H1 (cell line): ENCODE measurements at regions not wholly inside any gene's neighbourhood (a gene's known extent, or its start where the extent isn't known, plus 50 kb on each side); places are given as distances from the start of the nearest gene placed in this dataset.

ENCODE experiments used
- CTCF ChIA-PET: fragments of 300-600 bp; sonication (Branson Sonifier 250); formaldehyde crosslinking; loops from one replicate; lab custom pipeline; 2021; ENCODE audit not compliant: partially characterized antibody; lab: Charles Lee
- POLR2A ChIA-PET: fragments of 300-600 bp; sonication (Branson Sonifier 250); formaldehyde crosslinking; loops from one replicate; lab custom pipeline; 2021; ENCODE audit warnings: inconsistent platforms; ENCODE audit not compliant: partially characterized antibody; lab: Charles Lee
- DNase-seq, 2 experiments: peaks; one replicate each; pipeline versions ENCODE4 v3.0.0 to v3.0.0-alpha.2; 2010 to 2022; ENCODE audit warnings: low spot score in 2 of 2, low read depth in 1 of 2, mixed read lengths in 1 of 2
- FAIRE-seq: peaks from 2 replicates; lab custom pipeline; 2011; peaks lifted over from hg19 to GRCh38; lab: Jason Lieb, UNC
- H2AFZ ChIP-seq: 2 replicates; pipeline ENCODE4 v1.8.1; 2012; ENCODE audit warnings: low read length, inconsistent platforms
- H2AK5ac ChIP-seq: 2 replicates; pipeline ENCODE4 v1.6.1; 2013; ENCODE audit warnings: low read depth, low read length
- H2BK120ac ChIP-seq: replicated peaks from 2 replicates; pipeline ENCODE3; 2013; ENCODE audit warnings: low read depth, low read length, inconsistent platforms
- H2BK12ac ChIP-seq: 2 replicates; pipeline ENCODE4 v1.6.1; 2013; ENCODE audit warnings: low read depth, low read length
- H2BK15ac ChIP-seq: 2 replicates; pipeline ENCODE4 v1.6.1; 2013; ENCODE audit warnings: low read length
- H2BK20ac ChIP-seq: 2 replicates; pipeline ENCODE4 v1.6.1; 2013; ENCODE audit warnings: low read length
- H2BK5ac ChIP-seq: 2 replicates; pipeline ENCODE4 v1.6.1; 2013; ENCODE audit warnings: low read depth, low read length
- H3K14ac ChIP-seq: 2 replicates; pipeline ENCODE4 v1.6.1; 2013; ENCODE audit warnings: inconsistent platforms; ENCODE audit not compliant: insufficient read length
- H3K18ac ChIP-seq: 2 replicates; pipeline ENCODE4 v1.6.1; 2013; ENCODE audit warnings: low read length; ENCODE audit errors: extremely low read depth
- H3K23ac ChIP-seq: 2 replicates; pipeline ENCODE4 v1.6.1; 2013; ENCODE audit warnings: inconsistent platforms; ENCODE audit not compliant: insufficient read length
- H3K23me2 ChIP-seq: 2 replicates; pipeline ENCODE4 v1.6.1; 2013; ENCODE audit warnings: low read depth, low read length
- H3K27ac ChIP-seq: 2 replicates; pipeline ENCODE4 v1.6.1; 2011; ENCODE audit warnings: low read depth, low read length, inconsistent platforms
- H3K27me3 ChIP-seq, 4 experiments: replicated peaks in 1 of 4; 1 replicate in 1 of 4; 2 replicates in 3 of 4; pipeline versions ENCODE4 v1.6.1 to v1.8.1; 2011 to 2013; ENCODE audit warnings: low read length in 3 of 4, mild to moderate bottlenecking in 3 of 4, inconsistent platforms in 2 of 4, mixed read lengths in 2 of 4, moderate library complexity in 1 of 4; ENCODE audit not compliant: control insufficient read depth in 3 of 4, insufficient read depth in 3 of 4; ENCODE audit errors: extremely low read depth in 1 of 4
- H3K36me3 ChIP-seq, 4 experiments: 2 replicates each; pipeline versions ENCODE4 v1.6.1 to v1.8.1; 2011 to 2013; ENCODE audit warnings: mild to moderate bottlenecking in 4 of 4, low read length in 3 of 4, moderate library complexity in 2 of 4, control low read depth in 1 of 4, inconsistent platforms in 1 of 4; ENCODE audit not compliant: insufficient read depth in 4 of 4, control insufficient read depth in 2 of 4
- H3K4ac ChIP-seq: replicated peaks from 2 replicates; pipeline ENCODE3; 2013; ENCODE audit warnings: low read length, low read depth, mixed read lengths, inconsistent platforms; ENCODE audit not compliant: insufficient read length
- H3K4me1 ChIP-seq, 4 experiments: replicated peaks in 1 of 4; 1 replicate in 1 of 4; 2 replicates in 3 of 4; pipeline versions ENCODE4 v1.6.1 to v1.8.1; 2011 to 2013; ENCODE audit warnings: low read length in 3 of 4, inconsistent platforms in 2 of 4, mixed read lengths in 1 of 4; ENCODE audit not compliant: insufficient read depth in 4 of 4, control insufficient read depth in 3 of 4
- H3K4me2 ChIP-seq, 2 experiments: 2 replicates each; pipeline versions ENCODE4 v1.6.1 to v1.8.1; 2011 to 2013; ENCODE audit warnings: low read depth in 2 of 2, low read length in 2 of 2, control low read depth in 1 of 2, inconsistent platforms in 1 of 2, mild to moderate bottlenecking in 1 of 2; ENCODE audit not compliant: insufficient read depth in 1 of 2
- H3K4me3 ChIP-seq, 4 experiments: fragments of 200-600, 300-600 bp in 1 of 4; sonication (generic), shearing (Covaris generic), sonication (Bioruptor Twin) in 1 of 4; 2 replicates each; pipeline versions ENCODE4 v1.5.1 to v1.8.1; 2011 to 2016; ENCODE audit warnings: low read length in 4 of 4, low read depth in 3 of 4, control low read depth in 2 of 4, inconsistent platforms in 2 of 4, mild to moderate bottlenecking in 2 of 4, mixed read lengths in 1 of 4, moderate library complexity in 1 of 4; ENCODE audit not compliant: insufficient read depth in 2 of 4; ENCODE audit errors: extremely low read depth in 1 of 4
- H3K56ac ChIP-seq: replicated peaks from 2 replicates; pipeline ENCODE3; 2013; ENCODE audit warnings: low read depth, mild to moderate bottlenecking, mixed read lengths, low read length, inconsistent platforms; ENCODE audit not compliant: insufficient read length
- H3K79me1 ChIP-seq: 2 replicates; pipeline ENCODE4 v1.6.1; 2013; ENCODE audit warnings: low read depth, low read length, control low read depth
- H3K79me2 ChIP-seq, 2 experiments: 2 replicates each; pipeline versions ENCODE4 v1.6.1 to v1.8.1; 2012 to 2013; ENCODE audit warnings: low read length in 2 of 2, mild to moderate bottlenecking in 2 of 2, inconsistent platforms in 1 of 2; ENCODE audit not compliant: insufficient read depth in 2 of 2, control insufficient read depth in 1 of 2
- H3K9ac ChIP-seq, 4 experiments: replicated peaks in 1 of 4; 1 replicate in 1 of 4; 2 replicates in 3 of 4; pipeline versions ENCODE4 v1.6.1 to v1.8.1; 2011 to 2013; ENCODE audit warnings: low read depth in 3 of 4, low read length in 3 of 4, control low read depth in 2 of 4, mild to moderate bottlenecking in 2 of 4, moderate library complexity in 2 of 4, inconsistent platforms in 1 of 4; ENCODE audit errors: extremely low read depth in 1 of 4
- H3K9me3 ChIP-seq, 2 experiments: 2 replicates each; pipeline versions ENCODE4 v1.6.1 to v1.8.1; 2012 to 2013; ENCODE audit warnings: mild to moderate bottlenecking in 2 of 2, moderate library complexity in 2 of 2, control low read depth in 1 of 2, inconsistent platforms in 1 of 2, low read depth in 1 of 2, low read length in 1 of 2, mixed read lengths in 1 of 2; ENCODE audit not compliant: insufficient read depth in 2 of 2
- H4K20me1 ChIP-seq, 2 experiments: replicated peaks in 1 of 2; 2 replicates each; pipeline versions ENCODE3 to v1.8.1; 2011 to 2013; ENCODE audit warnings: inconsistent platforms in 2 of 2, low read length in 2 of 2, mild to moderate bottlenecking in 1 of 2; ENCODE audit not compliant: insufficient read depth in 2 of 2, control insufficient read depth in 1 of 2
- H4K5ac ChIP-seq: 2 replicates; pipeline ENCODE4 v1.6.1; 2013; ENCODE audit warnings: low read length, low read depth, mixed read lengths, inconsistent platforms; ENCODE audit not compliant: insufficient read length
- H4K8ac ChIP-seq: 2 replicates; pipeline ENCODE4 v1.8.0; 2013; ENCODE audit warnings: mild to moderate bottlenecking, moderate library complexity, low read length, inconsistent platforms; ENCODE audit not compliant: insufficient read depth; ENCODE audit errors: extremely low read depth
- H4K91ac ChIP-seq: replicated peaks from 2 replicates; pipeline ENCODE3; 2013; ENCODE audit warnings: low read length, mixed read lengths, inconsistent platforms; ENCODE audit not compliant: insufficient read length
- BACH1 ChIP-seq: IDR thresholded peaks from 2 replicates; pipeline ENCODE4 v1.6.1; 2012; ENCODE audit warnings: low read length, improper control_type of control experiment
- BCL11A ChIP-seq, 2 experiments: IDR thresholded peaks; one replicate each; pipeline ENCODE4 v1.6.1; 2011; ENCODE audit warnings: low read depth in 2 of 2, low read length in 2 of 2, mild to moderate bottlenecking in 2 of 2
- CEBPB ChIP-seq: IDR thresholded peaks from 2 replicates; pipeline ENCODE4 v1.6.1; 2012; ENCODE audit warnings: low read depth, low read length
- CTBP2 ChIP-seq: IDR thresholded peaks from 2 replicates; pipeline ENCODE4 v1.7.0; 2011; ENCODE audit warnings: borderline replicate concordance, mild to moderate bottlenecking, moderate library complexity, mixed read lengths, low read length; ENCODE audit not compliant: insufficient read depth, insufficient read length
- EGR1 ChIP-seq: IDR thresholded peaks from 2 replicates; pipeline ENCODE4 v1.6.1; 2011; ENCODE audit warnings: low read depth, low read length, borderline replicate concordance
- EP300 ChIP-seq, 2 experiments: IDR thresholded peaks; 1 replicate in 1 of 2; 2 replicates in 1 of 2; pipeline ENCODE4 v1.6.1; 2011 to 2012; ENCODE audit warnings: low read depth in 2 of 2, low read length in 2 of 2, mild to moderate bottlenecking in 2 of 2, borderline replicate concordance in 1 of 2, inconsistent platforms in 1 of 2, moderate library complexity in 1 of 2
- GABPA ChIP-seq: IDR thresholded peaks from 2 replicates; pipeline ENCODE4 v1.6.1; 2011; ENCODE audit warnings: mild to moderate bottlenecking, low read length, moderate library complexity, borderline replicate concordance; ENCODE audit not compliant: insufficient read depth
- GTF2F1 ChIP-seq: IDR thresholded peaks from 2 replicates; pipeline ENCODE4 v1.6.1; 2012; ENCODE audit warnings: low read depth, low read length, improper control_type of control experiment, borderline replicate concordance
- HDAC2 ChIP-seq, 2 experiments: fragments of 300-600 bp in 1 of 2; sonication (generic) in 1 of 2; IDR thresholded peaks; 2 replicates each; pipeline ENCODE4 v1.6.1; 2011 to 2012; ENCODE audit warnings: low read depth in 2 of 2, low read length in 2 of 2, mild to moderate bottlenecking in 2 of 2, moderate library complexity in 2 of 2, borderline replicate concordance in 1 of 2, inconsistent platforms in 1 of 2
- MAFK ChIP-seq: IDR thresholded peaks from 2 replicates; pipeline ENCODE4 v1.6.1; 2012; ENCODE audit warnings: low read depth, mild to moderate bottlenecking, improper control_type of control experiment, low read length
- MAX ChIP-seq: IDR thresholded peaks from 2 replicates; pipeline ENCODE4 v1.6.1; 2012; ENCODE audit warnings: inconsistent platforms
- POLR2A ChIP-seq, 2 experiments: IDR thresholded peaks; 1 replicate in 1 of 2; 2 replicates in 1 of 2; pipeline ENCODE4 v1.6.1; 2011; ENCODE audit warnings: low read depth in 2 of 2, low read length in 2 of 2, mild to moderate bottlenecking in 2 of 2; ENCODE audit errors: control extremely low read depth in 1 of 2
- SIRT6 ChIP-seq: IDR thresholded peaks from one replicate; pipeline ENCODE4 v1.7.1; 2012; ENCODE audit warnings: low read length, inconsistent platforms
- SUZ12 ChIP-seq: fragments of 200-600 bp; sonication (generic); IDR thresholded peaks from 2 replicates; pipeline ENCODE4 v1.6.1; 2012; ENCODE audit warnings: mild to moderate bottlenecking, inconsistent platforms, low read length, moderate library complexity, mixed read lengths
- WGBS, 2 experiments: shearing (Covaris generic) in 1 of 2; methylation state at CpG; one replicate each; pipeline versions ENCODE4 v1.1.6 to v1.1.7; 2013 to 2015; ENCODE audit warnings: low lambda C conversion rate in 2 of 2, mixed read lengths in 2 of 2, inconsistent platforms in 1 of 2, low coverage in 1 of 2, missing lambda C conversion rate in 1 of 2; ENCODE audit not compliant: insufficient replicate concordance in 2 of 2, insufficient coverage in 1 of 2, insufficient read length in 1 of 2; ENCODE audit errors: extremely low coverage in 1 of 2, missing lambda C conversion rate in 1 of 2; 5-methylcytosine and 5-hydroxymethylcytosine counted together

GRCh38 chr22:49349841-49350381 is 477.8 kb downstream of the BRD1 start:
- H3K79me1 ChIP-seq: no peaks in the 10 kb centered on the region
- H3K18ac ChIP-seq: no peak overlapping the region
- H2BK15ac ChIP-seq: no peak overlapping the region
- H4K8ac ChIP-seq: no peak overlapping the region
- no peak overlapping the region for H2AK5ac ChIP-seq
- H3K23me2 ChIP-seq: no peaks in the 10 kb centered on the region
- CTCF ChIA-PET: interaction anchor here (1.5 kb wide), 1 partner anchor 202 kb away, joined by 3 read pairs; no protein-coding TSS in a partner anchor
- no peak overlapping the region for H2AFZ ChIP-seq
- no peak overlapping the region for H2BK12ac ChIP-seq
- FAIRE-seq (no peak), DNase-seq (no peak)
- no peak overlapping the region for H3K14ac ChIP-seq
- no peak overlapping the region for H3K56ac ChIP-seq
- no peaks in the 10 kb centered on the region for H3K79me2 ChIP-seq
- H2BK120ac ChIP-seq: no peak overlapping the region
- 93% methylated on average over 14 of the region's 14 CpGs; no CpG with 5 or more reads in 1 of the 2 experiments for WGBS, 2 experiments
- no peak overlapping the region for H3K23ac ChIP-seq
- H4K5ac ChIP-seq: no peak overlapping the region
- no peaks in the 10 kb centered on the region for H4K20me1 ChIP-seq
- H3K4me3 ChIP-seq: no peak overlapping the region
- no peak overlapping the region for H3K4me2 ChIP-seq
- H3K4ac ChIP-seq: no peak overlapping the region
- H3K27me3 ChIP-seq: no peaks in the 10 kb centered on the region
- H3K27ac ChIP-seq: no peak overlapping the region
- POLR2A ChIA-PET: no interaction called here
- H2BK5ac ChIP-seq: no peak overlapping the region
- no peak overlapping the region for H2BK20ac ChIP-seq
- no peak overlapping the region for H4K91ac ChIP-seq
- H3K9ac ChIP-seq: no peak overlapping the region
- no peaks in the 10 kb centered on the region; a peak in 1 of 7 replicates for H3K4me1 ChIP-seq
- H3K9me3 ChIP-seq: no peaks in the 10 kb centered on the region
- no peaks in the 10 kb centered on the region for H3K36me3 ChIP-seq
- TF ChIP-seq EP300 (IDR thresholded peaks at IDR 0.05; ENCODE audit: borderline replicate concordance in 1 of 2, low read depth in 2 of 2, low read length in 2 of 2): no peak
- TF ChIP-seq CTBP2: no peak
- TF ChIP-seq MAFK: no peak
- no peak for TF ChIP-seq GTF2F1
- TF ChIP-seq MAX: no peak
- no peak for TF ChIP-seq SUZ12
- TF ChIP-seq BACH1: no peak
- no peak for TF ChIP-seq GABPA
- no peak for TF ChIP-seq HDAC2 (IDR thresholded peaks at IDR 0.05; ENCODE audit: borderline replicate concordance in 1 of 2, low read depth in 2 of 2, low read length in 2 of 2)
- no peak for TF ChIP-seq SIRT6
- no peak for TF ChIP-seq EGR1
- TF ChIP-seq CEBPB: no peak
- no peak for TF ChIP-seq POLR2A (IDR thresholded peaks at IDR 0.05; ENCODE audit: control extremely low read depth in 1 of 2, low read depth in 2 of 2, low read length in 2 of 2)
- no peak for TF ChIP-seq BCL11A (IDR thresholded peaks at IDR 0.05; ENCODE audit: low read depth in 2 of 2, low read length in 2 of 2)
